H1 (cell line): ENCODE measurements at regions not wholly inside any gene's neighbourhood (a gene's known extent, or its start where the extent isn't known, plus 50 kb on each side); places are given as distances from the start of the nearest gene placed in this dataset.

Experiments used
- CTCF ChIA-PET: fragments of 300-600 bp; sonication (Branson Sonifier 250); formaldehyde crosslinking; loops from one replicate; lab custom pipeline; 2021; ENCODE audit not compliant: partially characterized antibody; lab: Charles Lee
- POLR2A ChIA-PET: fragments of 300-600 bp; sonication (Branson Sonifier 250); formaldehyde crosslinking; loops from one replicate; lab custom pipeline; 2021; ENCODE audit warnings: inconsistent platforms; ENCODE audit not compliant: partially characterized antibody; lab: Charles Lee
- DNase-seq, 2 experiments: peaks; one replicate each; pipeline versions ENCODE4 v3.0.0 to v3.0.0-alpha.2; 2010 to 2022; ENCODE audit warnings: low spot score in 2 of 2, low read depth in 1 of 2, mixed read lengths in 1 of 2
- FAIRE-seq: peaks from 2 replicates; lab custom pipeline; 2011; peaks lifted over from hg19 to GRCh38; lab: Jason Lieb, UNC
- H2AFZ ChIP-seq: 2 replicates; pipeline ENCODE4 v1.8.1; 2012; ENCODE audit warnings: low read length, inconsistent platforms
- H2AK5ac ChIP-seq: 2 replicates; pipeline ENCODE4 v1.6.1; 2013; ENCODE audit warnings: low read depth, low read length
- H2BK120ac ChIP-seq: replicated peaks from 2 replicates; pipeline ENCODE3; 2013; ENCODE audit warnings: low read depth, low read length, inconsistent platforms
- H2BK12ac ChIP-seq: 2 replicates; pipeline ENCODE4 v1.6.1; 2013; ENCODE audit warnings: low read depth, low read length
- H2BK15ac ChIP-seq: 2 replicates; pipeline ENCODE4 v1.6.1; 2013; ENCODE audit warnings: low read length
- H2BK20ac ChIP-seq: 2 replicates; pipeline ENCODE4 v1.6.1; 2013; ENCODE audit warnings: low read length
- H2BK5ac ChIP-seq: 2 replicates; pipeline ENCODE4 v1.6.1; 2013; ENCODE audit warnings: low read depth, low read length
- H3K14ac ChIP-seq: 2 replicates; pipeline ENCODE4 v1.6.1; 2013; ENCODE audit warnings: inconsistent platforms; ENCODE audit not compliant: insufficient read length
- H3K18ac ChIP-seq: 2 replicates; pipeline ENCODE4 v1.6.1; 2013; ENCODE audit warnings: low read length; ENCODE audit errors: extremely low read depth
- H3K23ac ChIP-seq: 2 replicates; pipeline ENCODE4 v1.6.1; 2013; ENCODE audit warnings: inconsistent platforms; ENCODE audit not compliant: insufficient read length
- H3K23me2 ChIP-seq: 2 replicates; pipeline ENCODE4 v1.6.1; 2013; ENCODE audit warnings: low read depth, low read length
- H3K27ac ChIP-seq: 2 replicates; pipeline ENCODE4 v1.6.1; 2011; ENCODE audit warnings: low read depth, low read length, inconsistent platforms
- H3K27me3 ChIP-seq, 4 experiments: replicated peaks in 1 of 4; 1 replicate in 1 of 4; 2 replicates in 3 of 4; pipeline versions ENCODE4 v1.6.1 to v1.8.1; 2011 to 2013; ENCODE audit warnings: low read length in 3 of 4, mild to moderate bottlenecking in 3 of 4, inconsistent platforms in 2 of 4, mixed read lengths in 2 of 4, moderate library complexity in 1 of 4; ENCODE audit not compliant: control insufficient read depth in 3 of 4, insufficient read depth in 3 of 4; ENCODE audit errors: extremely low read depth in 1 of 4
- H3K36me3 ChIP-seq, 4 experiments: 2 replicates each; pipeline versions ENCODE4 v1.6.1 to v1.8.1; 2011 to 2013; ENCODE audit warnings: mild to moderate bottlenecking in 4 of 4, low read length in 3 of 4, moderate library complexity in 2 of 4, control low read depth in 1 of 4, inconsistent platforms in 1 of 4; ENCODE audit not compliant: insufficient read depth in 4 of 4, control insufficient read depth in 2 of 4
- H3K4ac ChIP-seq: replicated peaks from 2 replicates; pipeline ENCODE3; 2013; ENCODE audit warnings: low read length, low read depth, mixed read lengths, inconsistent platforms; ENCODE audit not compliant: insufficient read length
- H3K4me1 ChIP-seq, 4 experiments: replicated peaks in 1 of 4; 1 replicate in 1 of 4; 2 replicates in 3 of 4; pipeline versions ENCODE4 v1.6.1 to v1.8.1; 2011 to 2013; ENCODE audit warnings: low read length in 3 of 4, inconsistent platforms in 2 of 4, mixed read lengths in 1 of 4; ENCODE audit not compliant: insufficient read depth in 4 of 4, control insufficient read depth in 3 of 4
- H3K4me2 ChIP-seq, 2 experiments: 2 replicates each; pipeline versions ENCODE4 v1.6.1 to v1.8.1; 2011 to 2013; ENCODE audit warnings: low read depth in 2 of 2, low read length in 2 of 2, control low read depth in 1 of 2, inconsistent platforms in 1 of 2, mild to moderate bottlenecking in 1 of 2; ENCODE audit not compliant: insufficient read depth in 1 of 2
- H3K4me3 ChIP-seq, 4 experiments: fragments of 200-600, 300-600 bp in 1 of 4; sonication (generic), shearing (Covaris generic), sonication (Bioruptor Twin) in 1 of 4; 2 replicates each; pipeline versions ENCODE4 v1.5.1 to v1.8.1; 2011 to 2016; ENCODE audit warnings: low read length in 4 of 4, low read depth in 3 of 4, control low read depth in 2 of 4, inconsistent platforms in 2 of 4, mild to moderate bottlenecking in 2 of 4, mixed read lengths in 1 of 4, moderate library complexity in 1 of 4; ENCODE audit not compliant: insufficient read depth in 2 of 4; ENCODE audit errors: extremely low read depth in 1 of 4
- H3K56ac ChIP-seq: replicated peaks from 2 replicates; pipeline ENCODE3; 2013; ENCODE audit warnings: low read depth, mild to moderate bottlenecking, mixed read lengths, low read length, inconsistent platforms; ENCODE audit not compliant: insufficient read length
- H3K79me1 ChIP-seq: 2 replicates; pipeline ENCODE4 v1.6.1; 2013; ENCODE audit warnings: low read depth, low read length, control low read depth
- H3K79me2 ChIP-seq, 2 experiments: 2 replicates each; pipeline versions ENCODE4 v1.6.1 to v1.8.1; 2012 to 2013; ENCODE audit warnings: low read length in 2 of 2, mild to moderate bottlenecking in 2 of 2, inconsistent platforms in 1 of 2; ENCODE audit not compliant: insufficient read depth in 2 of 2, control insufficient read depth in 1 of 2
- H3K9ac ChIP-seq, 4 experiments: replicated peaks in 1 of 4; 1 replicate in 1 of 4; 2 replicates in 3 of 4; pipeline versions ENCODE4 v1.6.1 to v1.8.1; 2011 to 2013; ENCODE audit warnings: low read depth in 3 of 4, low read length in 3 of 4, control low read depth in 2 of 4, mild to moderate bottlenecking in 2 of 4, moderate library complexity in 2 of 4, inconsistent platforms in 1 of 4; ENCODE audit errors: extremely low read depth in 1 of 4
- H3K9me3 ChIP-seq, 2 experiments: 2 replicates each; pipeline versions ENCODE4 v1.6.1 to v1.8.1; 2012 to 2013; ENCODE audit warnings: mild to moderate bottlenecking in 2 of 2, moderate library complexity in 2 of 2, control low read depth in 1 of 2, inconsistent platforms in 1 of 2, low read depth in 1 of 2, low read length in 1 of 2, mixed read lengths in 1 of 2; ENCODE audit not compliant: insufficient read depth in 2 of 2
- H4K20me1 ChIP-seq, 2 experiments: replicated peaks in 1 of 2; 2 replicates each; pipeline versions ENCODE3 to v1.8.1; 2011 to 2013; ENCODE audit warnings: inconsistent platforms in 2 of 2, low read length in 2 of 2, mild to moderate bottlenecking in 1 of 2; ENCODE audit not compliant: insufficient read depth in 2 of 2, control insufficient read depth in 1 of 2
- H4K5ac ChIP-seq: 2 replicates; pipeline ENCODE4 v1.6.1; 2013; ENCODE audit warnings: low read length, low read depth, mixed read lengths, inconsistent platforms; ENCODE audit not compliant: insufficient read length
- H4K8ac ChIP-seq: 2 replicates; pipeline ENCODE4 v1.8.0; 2013; ENCODE audit warnings: mild to moderate bottlenecking, moderate library complexity, low read length, inconsistent platforms; ENCODE audit not compliant: insufficient read depth; ENCODE audit errors: extremely low read depth
- H4K91ac ChIP-seq: replicated peaks from 2 replicates; pipeline ENCODE3; 2013; ENCODE audit warnings: low read length, mixed read lengths, inconsistent platforms; ENCODE audit not compliant: insufficient read length
- CHD1 ChIP-seq: IDR thresholded peaks from 2 replicates; pipeline ENCODE4 v1.6.1; 2012; ENCODE audit warnings: low read depth, low read length, improper control_type of control experiment
- CREB1 ChIP-seq: IDR thresholded peaks from 2 replicates; pipeline ENCODE4 v1.6.1; 2012; ENCODE audit warnings: inconsistent platforms
- FOSL1 ChIP-seq: IDR thresholded peaks from 2 replicates; pipeline ENCODE4 v1.6.1; 2011; ENCODE audit warnings: mild to moderate bottlenecking, low read depth, low read length, moderate library complexity; ENCODE audit not compliant: insufficient read depth
- JUND ChIP-seq: IDR thresholded peaks from 2 replicates; pipeline ENCODE4 v1.6.1; 2011; ENCODE audit warnings: mild to moderate bottlenecking, improper control_type of control experiment, low read length
- RAD21 ChIP-seq, 2 experiments: IDR thresholded peaks in 1 of 2; conservative IDR thresholded peaks in 1 of 2; 2 replicates each; pipeline ENCODE4 v1.6.1; 2011; ENCODE audit warnings: low read depth in 2 of 2, low read length in 2 of 2, improper control_type of control experiment in 1 of 2, inconsistent platforms in 1 of 2, mild to moderate bottlenecking in 1 of 2, moderate library complexity in 1 of 2
- RFX5 ChIP-seq: IDR thresholded peaks from 2 replicates; pipeline ENCODE4 v1.6.1; 2011; ENCODE audit warnings: low read depth, low read length, improper control_type of control experiment, borderline replicate concordance
- SIRT6 ChIP-seq: IDR thresholded peaks from one replicate; pipeline ENCODE4 v1.7.1; 2012; ENCODE audit warnings: low read length, inconsistent platforms
- TAF7 ChIP-seq: optimal IDR thresholded peaks from 2 replicates; pipeline ENCODE3; 2011; ENCODE audit warnings: low read depth, mild to moderate bottlenecking, inconsistent platforms, low read length, moderate library complexity, borderline replicate concordance
- TCF12 ChIP-seq: IDR thresholded peaks from 2 replicates; pipeline ENCODE4 v1.6.1; 2011; ENCODE audit warnings: low read depth, mild to moderate bottlenecking, low read length
- YY1 ChIP-seq: IDR thresholded peaks from 2 replicates; pipeline ENCODE4 v1.6.1; 2011; ENCODE audit warnings: low read depth, mild to moderate bottlenecking, low read length
- WGBS, 2 experiments: shearing (Covaris generic) in 1 of 2; methylation state at CpG; one replicate each; pipeline versions ENCODE4 v1.1.6 to v1.1.7; 2013 to 2015; ENCODE audit warnings: low lambda C conversion rate in 2 of 2, mixed read lengths in 2 of 2, inconsistent platforms in 1 of 2, low coverage in 1 of 2, missing lambda C conversion rate in 1 of 2; ENCODE audit not compliant: insufficient replicate concordance in 2 of 2, insufficient coverage in 1 of 2, insufficient read length in 1 of 2; ENCODE audit errors: extremely low coverage in 1 of 2, missing lambda C conversion rate in 1 of 2; 5-methylcytosine and 5-hydroxymethylcytosine counted together

GRCh38 chr2:176454893-176455815, 185.9 kb downstream of the MTX2 start:
- H3K4ac ChIP-seq: no peak overlapping the region
- FAIRE-seq: peak; percentile 78
- WGBS, 2 experiments: 34% methylated on average over 11 of the region's 11 CpGs; no CpG with 5 or more reads in 1 of the 2 experiments
- TF ChIP-seq TAF7: no peak
- peak; percentile 43; the same call in 1 of the 2 replicates for TF ChIP-seq YY1
- peak; percentile 91 to 94 for TF ChIP-seq RAD21 (IDR thresholded peaks at IDR 0.05 in 1 of 2, conservative IDR thresholded peaks at IDR 0.05 in 1 of 2; ENCODE audit: low read depth in 2 of 2, low read length in 2 of 2)
- TF ChIP-seq FOSL1: no peak
- TF ChIP-seq TCF12: no peak
- TF ChIP-seq CREB1: no peak
- TF ChIP-seq SIRT6: no peak
- TF ChIP-seq JUND: no peak
- no peak for TF ChIP-seq CHD1
- TF ChIP-seq RFX5: no peak

More at GRCh38 chr2:176454893-176455815, 185.9 kb downstream of the MTX2 start:
- no peak overlapping the region for H4K91ac ChIP-seq
- no peaks in the 10 kb centered on the region for H3K9me3 ChIP-seq
- peak; percentile 67 to 98 for DNase-seq
- H3K79me1 ChIP-seq: no peaks in the 10 kb centered on the region
- no peaks in the 10 kb centered on the region for H3K23me2 ChIP-seq
- H3K27ac ChIP-seq: no peak overlapping the region
- H2BK5ac ChIP-seq: no peak overlapping the region
- no peak overlapping the region for H3K18ac ChIP-seq
- H3K56ac ChIP-seq: no peak overlapping the region
- no peak overlapping the region for H2BK20ac ChIP-seq
- H3K9ac ChIP-seq: no peak overlapping the region
- CTCF ChIA-PET: interaction anchor here (0.5 to 10.2 kb wide), 70 partner anchors 8 to 685 kb away, joined by 3 to 111 read pairs (median 4); partner anchors contain the start of genes HOXD8 and HOXD9
- no peak overlapping the region for H3K4me2 ChIP-seq
- H2BK15ac ChIP-seq: no peak overlapping the region
- no peak overlapping the region for H2AFZ ChIP-seq
- POLR2A ChIA-PET: interaction anchor here (0.5 to 1.0 kb wide), 2 partner anchors 197 to 265 kb away, joined by 3 to 5 read pairs; no protein-coding TSS in a partner anchor
- H3K14ac ChIP-seq: no peak overlapping the region
- peaks cover 0 to 14% (median 7%) of the 10 kb centered on the region in 4 experiments; a peak in 5 of 7 replicates for H3K4me1 ChIP-seq
- H3K27me3 ChIP-seq: no peaks in the 10 kb centered on the region
- H3K36me3 ChIP-seq: no peaks in the 10 kb centered on the region
- no peak overlapping the region for H3K4me3 ChIP-seq
- no peak overlapping the region for H4K8ac ChIP-seq
- H4K5ac ChIP-seq: no peak overlapping the region
- H2BK120ac ChIP-seq: no peak overlapping the region
- H3K23ac ChIP-seq: no peak overlapping the region
- H3K79me2 ChIP-seq: no peaks in the 10 kb centered on the region
- no peak overlapping the region for H2BK12ac ChIP-seq
- 0 out of 2 replicates have a peak overlapping the region, but pooled peaks have one; percentile 17 for H2AK5ac ChIP-seq
- H4K20me1 ChIP-seq: no peaks in the 10 kb centered on the region
